HG02610 (cell line): ENCODE measurements at regions not wholly inside any gene's neighbourhood (a gene's known extent, or its start where the extent isn't known, plus 50 kb on each side); places are given as distances from the start of the nearest gene placed in this dataset.

Experiments used
- ATAC-seq: cut with Tn5 transposase; IDR thresholded peaks from one replicate; pipeline ENCODE4 v1.9.1; 2021; ENCODE audit warnings: mild to moderate bottlenecking, moderate library complexity; ENCODE audit not compliant: unreplicated experiment

DNA sequence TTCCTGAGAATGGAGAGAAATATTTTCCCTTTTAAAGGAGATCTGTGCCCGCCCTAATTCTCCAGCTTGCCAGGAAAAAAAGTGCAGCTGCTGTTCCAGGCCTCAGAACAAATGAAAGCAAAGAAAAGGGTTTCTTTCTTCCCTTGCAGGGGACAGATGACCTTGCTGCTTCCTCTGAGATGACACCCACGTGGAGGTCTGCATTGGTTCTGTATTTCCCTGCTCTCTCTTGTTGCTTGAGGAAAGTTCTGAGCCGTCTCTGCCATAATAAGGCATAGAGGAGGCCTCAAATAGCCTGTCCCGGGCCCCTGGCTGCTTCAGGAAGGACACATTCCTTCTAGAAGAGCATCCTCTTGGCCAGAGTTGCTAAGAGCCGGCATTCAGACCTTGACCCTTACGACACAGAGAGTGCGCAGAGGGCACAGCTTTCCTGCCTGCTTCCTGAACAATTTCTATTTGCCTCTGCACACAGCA is 501.8 kb upstream of the SULF2 start:
- no peak for ATAC-seq

DNA sequence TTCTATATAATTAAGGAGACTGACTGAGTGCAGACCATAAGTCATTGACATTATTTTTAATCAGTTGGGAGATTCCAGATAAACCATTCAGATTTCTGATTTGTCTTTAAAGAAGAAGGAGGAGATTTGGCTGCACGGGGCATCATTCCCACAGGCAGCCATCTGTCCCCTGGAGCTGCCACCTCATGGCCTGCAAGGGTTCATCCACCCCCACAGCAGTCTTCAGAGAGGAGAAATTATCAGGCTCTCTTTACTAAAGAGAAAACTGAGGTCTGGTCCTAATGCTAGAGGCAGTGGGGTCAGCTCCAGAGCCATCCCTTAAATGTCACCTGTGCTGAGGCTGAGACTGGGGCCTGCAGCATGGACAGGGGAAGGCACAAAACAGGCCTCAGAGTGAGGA is 501.3 kb upstream of the SULF2 start:
- no peak for ATAC-seq

DNA sequence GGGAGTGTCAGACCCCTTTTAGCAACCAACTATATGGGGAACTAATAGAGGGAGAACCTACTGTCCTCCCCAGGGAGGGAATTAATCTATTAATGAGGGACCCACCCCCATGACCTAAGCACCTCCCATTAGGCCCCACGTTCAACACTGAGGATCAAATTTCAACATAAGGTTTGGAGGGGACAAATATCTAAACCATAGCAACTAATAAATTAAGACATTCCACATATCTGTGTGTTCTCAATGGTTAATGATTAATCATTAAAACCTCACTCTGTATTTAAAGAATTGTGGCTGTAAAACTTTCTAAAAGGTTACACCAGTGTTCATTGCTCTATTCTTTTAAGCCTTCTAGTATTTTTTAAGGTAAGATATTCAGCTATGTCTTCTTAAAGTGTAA is 500.4 kb upstream of the SULF2 start:
- no peak for ATAC-seq

DNA sequence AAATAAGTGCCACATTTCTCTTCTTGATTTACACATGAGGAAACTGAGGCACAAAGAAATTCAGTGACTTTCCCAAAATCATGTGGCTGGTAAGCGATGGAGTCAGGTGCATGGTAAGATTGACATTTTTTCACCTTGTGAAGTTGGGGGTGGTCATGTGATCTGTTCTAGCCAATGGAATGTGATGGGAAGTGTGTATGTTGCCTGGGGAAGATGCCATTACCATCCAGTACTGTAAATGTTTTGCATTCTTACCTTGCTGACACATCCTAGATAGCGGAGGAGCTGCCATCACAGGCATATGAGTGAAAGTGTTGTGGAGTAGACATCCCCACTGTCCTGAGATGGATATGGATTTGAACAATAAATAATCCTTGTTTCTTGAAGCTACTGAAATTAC is 499.6 kb upstream of the SULF2 start:
- no peak for ATAC-seq

DNA sequence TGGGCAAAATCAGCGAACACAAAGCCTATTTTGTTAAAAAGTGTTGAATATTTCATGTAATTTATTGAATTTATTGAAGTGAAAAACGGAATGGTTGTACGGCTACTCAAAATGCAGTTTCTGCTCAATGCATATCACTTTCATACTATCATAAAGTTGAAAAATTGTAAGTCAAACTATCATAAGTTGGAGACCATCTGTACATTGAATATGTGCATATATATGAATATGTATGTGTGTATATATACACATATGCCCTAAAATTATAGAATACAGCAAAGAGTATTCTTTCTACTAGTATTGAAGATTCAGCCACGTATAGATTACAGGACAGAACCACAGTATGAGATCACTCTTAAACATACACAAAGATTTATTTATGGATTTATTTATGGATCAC is 499.0 kb upstream of the SULF2 start:
- ATAC-seq, result no peak

DNA sequence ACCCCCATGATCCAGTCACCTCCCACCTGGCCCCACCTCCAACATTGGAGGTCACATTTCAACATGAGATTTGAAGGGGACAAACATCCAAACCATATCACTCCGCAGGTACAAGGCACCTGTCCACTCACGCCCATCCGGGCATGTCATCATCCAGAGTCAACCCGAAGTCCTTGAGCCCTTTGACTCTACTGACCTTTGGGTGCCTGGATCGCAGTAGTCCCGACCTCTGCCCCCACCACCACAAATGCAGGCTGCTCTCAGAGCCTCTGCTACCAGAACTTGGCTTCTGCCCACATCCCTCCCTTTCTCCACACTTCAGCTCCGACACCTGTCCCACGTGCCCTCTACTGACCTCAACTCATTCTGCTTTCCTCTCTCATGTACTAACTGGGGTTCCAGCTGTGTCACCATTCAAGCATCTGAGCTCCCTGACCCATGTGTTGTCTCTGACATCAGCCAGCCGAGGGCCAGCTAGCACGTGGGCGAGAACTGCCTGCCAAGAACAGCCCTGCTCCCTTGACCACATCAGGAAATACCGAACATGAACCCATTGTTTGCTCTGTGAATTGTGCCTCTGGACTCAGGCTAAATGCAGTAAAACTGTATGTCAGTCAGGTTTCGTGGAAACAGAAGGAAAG is 498.3 kb upstream of the SULF2 start:
- no peak for ATAC-seq

DNA sequence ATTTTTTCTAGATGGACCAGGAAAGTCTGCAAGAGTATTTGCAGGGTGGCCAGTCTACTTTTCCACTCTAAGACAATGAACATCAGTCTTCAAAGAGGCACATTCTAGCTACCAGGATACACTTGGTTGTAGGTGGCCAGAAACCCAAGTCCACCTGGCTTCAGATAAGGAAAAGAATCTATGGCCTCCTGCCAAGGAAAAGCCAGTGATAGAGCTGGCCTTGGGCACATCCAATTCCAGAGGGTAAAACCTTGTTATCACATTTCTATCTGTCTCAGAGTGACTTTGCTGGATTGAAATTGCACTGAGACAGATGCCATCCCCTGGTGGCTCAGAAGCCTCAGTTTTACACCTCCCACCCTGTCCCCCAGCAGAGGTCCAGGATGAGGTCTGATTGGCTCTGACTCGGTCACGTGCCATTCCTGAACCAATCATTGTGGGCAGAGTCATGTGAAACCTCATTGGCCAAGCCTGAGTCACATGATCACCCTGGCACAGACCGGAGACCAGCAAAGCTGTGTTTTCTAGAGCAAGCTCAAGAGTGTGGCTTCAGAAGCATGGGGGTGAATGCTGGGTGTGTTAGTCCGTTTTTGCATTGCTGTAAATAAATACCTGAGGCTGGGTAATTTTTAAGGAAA is 497.4 kb upstream of the SULF2 start:
- ATAC-seq, result no peak

DNA sequence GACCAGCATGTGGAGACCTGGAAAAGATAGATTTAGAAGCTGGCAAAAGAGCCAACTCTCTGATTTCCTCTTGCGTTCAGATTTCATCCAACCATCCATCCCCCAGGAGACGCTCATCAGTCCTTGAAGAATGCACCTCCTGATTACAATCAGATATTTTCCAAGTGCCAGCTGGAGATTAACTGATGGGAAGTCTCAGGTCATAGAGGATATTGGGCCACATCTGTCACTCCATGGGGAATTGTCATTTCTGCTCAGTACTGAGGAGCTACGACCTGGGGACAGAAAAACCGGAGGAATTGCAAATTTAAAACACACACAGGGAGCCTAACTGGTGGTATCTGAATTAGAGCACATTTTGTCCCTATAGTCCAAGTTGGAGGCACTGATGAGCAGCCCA is 496.2 kb upstream of the SULF2 start:
- ATAC-seq, result no peak

DNA sequence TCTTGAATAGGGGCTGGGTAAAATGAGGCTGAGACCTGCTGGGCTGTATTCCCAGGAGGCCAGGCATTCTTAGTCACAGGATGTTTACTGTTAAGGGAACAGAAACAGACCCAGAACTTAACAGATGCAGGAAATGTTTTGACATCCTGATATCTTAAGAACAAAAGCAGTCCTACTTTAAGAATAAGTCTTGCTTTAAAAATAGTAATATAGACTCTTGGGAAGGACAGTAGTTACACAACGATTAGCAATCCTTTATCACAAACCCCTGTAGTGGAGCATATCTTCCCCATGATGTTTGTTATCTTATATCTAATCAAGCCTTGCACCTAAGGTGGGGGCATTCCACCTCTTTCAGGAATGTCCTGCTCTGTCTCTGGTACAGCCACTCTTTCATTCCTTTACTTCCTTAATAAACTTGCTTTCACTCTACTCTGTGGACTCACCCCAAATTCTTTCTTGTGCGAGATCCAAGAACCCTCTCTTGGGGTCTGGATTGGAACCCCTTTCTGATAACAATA is 493.7 kb upstream of the SULF2 start:
- no peak for ATAC-seq

DNA sequence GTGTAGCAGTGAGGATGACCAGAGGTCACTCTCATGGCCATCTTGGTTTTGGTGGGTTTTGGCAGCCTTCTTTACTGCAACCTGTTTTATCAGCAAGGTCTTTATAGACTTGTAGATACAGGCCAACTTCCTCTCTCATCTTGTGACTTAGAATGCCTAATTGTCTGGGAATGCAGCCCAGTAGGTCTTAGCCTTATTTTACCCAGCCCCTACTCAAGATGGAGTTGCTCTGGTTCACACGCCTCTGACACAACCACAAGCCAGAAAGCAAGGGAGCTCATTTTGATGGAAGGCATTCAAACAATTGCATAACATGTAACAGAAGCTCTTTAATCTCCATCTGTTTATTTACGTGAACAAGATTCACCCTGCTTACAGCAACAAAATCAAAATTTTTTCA is 492.0 kb upstream of the SULF2 start:
- no peak for ATAC-seq

DNA sequence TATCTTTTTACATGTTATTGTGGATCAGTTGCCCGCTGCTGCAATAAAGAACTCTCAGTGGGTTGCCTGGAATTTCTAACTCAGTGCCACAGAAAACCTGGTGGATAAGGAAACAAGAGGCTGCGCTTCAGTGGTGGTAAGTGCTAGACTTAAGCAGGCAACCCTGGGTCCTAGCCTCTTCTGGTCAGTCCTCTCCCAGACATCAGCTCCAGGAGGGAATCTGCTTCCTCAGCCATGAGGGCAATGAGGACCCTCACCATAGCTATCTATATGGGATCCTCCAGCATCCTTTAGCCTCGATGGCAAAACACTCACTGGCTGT is 490.7 kb upstream of the SULF2 start:
- ATAC-seq, result no peak

DNA sequence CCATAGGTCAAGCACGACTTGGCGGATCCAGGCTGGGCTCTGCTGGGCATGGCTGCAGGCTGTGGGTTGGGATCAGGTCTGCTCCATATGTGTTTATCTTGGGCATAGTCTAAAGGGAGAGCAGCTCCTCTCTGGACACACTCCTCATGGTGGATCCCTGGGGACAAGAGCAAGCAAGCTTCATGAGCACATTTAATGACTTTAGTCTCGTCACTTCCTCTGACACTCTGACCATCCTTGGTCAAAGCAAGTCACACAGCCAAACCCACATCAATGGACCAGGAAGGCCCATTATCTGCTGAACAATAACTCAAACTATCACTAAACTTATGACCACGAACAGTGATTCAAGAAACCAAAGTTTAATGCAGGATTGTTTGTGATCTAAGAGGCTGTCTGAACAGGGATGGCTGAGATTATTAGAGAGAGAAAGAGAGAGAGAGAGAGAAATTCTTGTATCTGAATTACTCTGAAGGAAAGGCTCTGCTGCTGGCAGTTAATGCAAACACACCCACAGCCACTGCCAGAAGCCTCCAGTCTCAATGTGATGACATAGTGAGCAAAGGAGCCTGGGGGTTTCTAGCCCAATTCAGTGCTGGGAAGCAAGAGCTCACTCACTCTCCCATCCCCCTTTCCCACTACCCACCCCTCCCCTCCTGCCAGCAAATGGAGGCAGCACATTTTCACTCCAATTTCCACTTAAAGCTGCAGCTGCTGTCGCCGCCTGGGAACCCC is 490.2 kb upstream of the SULF2 start:
- no peak for ATAC-seq

DNA sequence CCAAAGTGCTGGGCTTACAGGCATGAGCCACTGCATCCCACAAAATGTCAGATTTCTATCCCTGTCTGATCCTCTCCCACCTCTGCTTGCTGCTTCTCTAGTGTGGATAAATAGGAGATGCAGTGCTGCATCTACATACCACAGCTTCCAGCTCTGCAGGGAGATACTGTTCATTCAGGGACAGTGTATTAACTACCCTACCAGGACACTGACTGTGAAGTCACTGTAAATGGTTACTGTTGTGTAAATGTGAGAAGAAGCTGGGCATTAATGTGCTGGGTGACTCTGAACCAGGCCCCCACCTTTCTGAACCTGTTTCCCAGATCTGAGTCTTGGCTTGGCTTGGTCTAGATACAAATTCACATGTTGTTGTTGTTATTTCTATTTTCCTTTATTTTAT is 488.6 kb upstream of the SULF2 start:
- no peak for ATAC-seq

DNA sequence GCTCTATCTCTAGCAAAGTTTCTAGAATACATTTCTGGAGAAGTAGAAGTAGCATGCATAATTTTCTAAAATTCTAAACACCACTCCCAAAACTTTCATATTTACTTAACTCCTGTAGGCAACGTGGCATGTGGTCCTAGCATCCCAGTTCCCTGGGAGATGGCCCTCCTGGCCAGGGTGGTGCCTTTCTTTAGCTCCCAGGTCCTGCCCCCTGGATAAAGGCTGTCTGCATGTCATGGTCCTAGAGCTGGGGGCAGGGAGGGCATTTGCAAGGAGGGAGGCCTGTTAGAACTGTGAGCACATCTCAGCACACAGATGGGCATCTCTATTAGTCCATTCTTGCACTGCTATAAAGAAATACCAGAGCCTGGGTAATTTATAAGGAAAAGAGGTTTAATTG is 485.6 kb upstream of the SULF2 start:
- no peak for ATAC-seq

DNA sequence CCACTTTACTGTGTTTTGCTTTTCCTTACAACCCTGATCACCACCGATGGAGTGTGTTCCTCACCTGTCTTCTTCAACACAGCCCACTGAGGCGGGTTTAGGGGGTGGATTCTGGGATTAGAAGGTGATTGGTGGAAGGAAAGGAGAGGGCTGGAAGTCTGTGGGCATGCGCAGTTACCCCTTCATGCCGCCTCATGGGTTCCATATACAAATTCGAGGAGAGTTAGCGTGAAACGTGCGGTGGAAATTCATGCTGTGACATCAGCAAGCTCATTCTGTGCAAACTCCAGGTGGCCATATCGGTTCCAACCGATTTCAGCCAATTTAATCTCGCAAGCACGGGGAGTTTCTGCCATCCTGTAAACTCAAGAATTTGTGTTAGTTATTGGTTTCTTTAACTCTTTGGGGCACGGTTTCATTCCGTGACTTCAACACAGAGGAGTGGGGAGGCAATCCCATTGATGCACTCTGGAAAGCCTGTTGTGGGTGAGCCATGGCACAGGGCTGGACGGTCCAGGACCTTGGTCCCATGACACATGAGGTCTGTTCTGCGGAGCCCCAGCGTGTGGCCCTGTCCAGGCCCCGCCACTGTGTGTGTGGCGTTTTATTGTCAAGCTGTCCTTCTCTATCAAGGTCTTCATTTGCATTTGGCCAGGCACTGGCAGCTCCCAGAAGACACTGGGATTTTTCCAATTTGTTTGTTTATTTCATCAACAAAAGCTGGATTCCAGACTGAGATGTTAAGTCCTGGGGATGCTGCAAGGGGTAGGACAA is 482.8 kb upstream of the SULF2 start:
- no peak for ATAC-seq

DNA sequence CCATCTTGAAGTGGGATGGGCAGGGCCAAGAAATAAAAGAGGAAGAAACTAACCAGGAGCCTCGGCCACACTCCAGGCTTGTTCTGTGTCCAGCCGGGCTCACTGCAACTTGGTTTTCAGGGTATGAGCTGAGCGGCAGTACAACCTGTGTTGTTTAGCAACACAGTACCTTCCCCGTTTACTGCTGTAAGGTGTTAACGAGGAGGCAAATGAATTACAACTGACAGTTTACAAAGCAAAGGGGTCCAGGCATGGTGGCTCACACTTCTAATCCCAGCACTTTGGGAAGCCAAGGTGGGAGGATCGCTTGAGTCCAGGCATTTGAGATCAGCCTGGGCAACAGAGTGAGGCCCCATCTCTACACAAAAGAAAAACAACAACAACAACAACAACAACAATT is 481.3 kb upstream of the SULF2 start:
- no peak for ATAC-seq

DNA sequence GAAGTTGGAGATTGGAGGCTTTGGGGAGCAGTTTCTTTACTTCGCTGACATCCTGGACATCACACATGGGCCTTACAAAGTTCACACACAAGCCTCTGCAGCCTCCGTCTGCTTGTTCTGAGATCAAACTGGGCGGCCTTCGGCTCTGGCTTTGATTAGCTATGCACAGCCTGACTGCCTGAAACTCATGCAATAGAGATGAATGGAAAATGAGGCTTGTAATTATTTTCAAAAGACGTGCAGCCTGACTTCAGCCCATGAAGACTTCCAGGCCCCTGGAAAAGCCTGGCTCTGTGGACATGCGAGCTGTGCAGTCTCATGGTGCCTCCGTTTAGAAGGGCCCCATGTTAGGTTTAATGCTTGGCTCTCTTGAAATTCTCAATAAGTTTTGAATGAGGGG is 480.5 kb upstream of the SULF2 start:
- no peak for ATAC-seq

DNA sequence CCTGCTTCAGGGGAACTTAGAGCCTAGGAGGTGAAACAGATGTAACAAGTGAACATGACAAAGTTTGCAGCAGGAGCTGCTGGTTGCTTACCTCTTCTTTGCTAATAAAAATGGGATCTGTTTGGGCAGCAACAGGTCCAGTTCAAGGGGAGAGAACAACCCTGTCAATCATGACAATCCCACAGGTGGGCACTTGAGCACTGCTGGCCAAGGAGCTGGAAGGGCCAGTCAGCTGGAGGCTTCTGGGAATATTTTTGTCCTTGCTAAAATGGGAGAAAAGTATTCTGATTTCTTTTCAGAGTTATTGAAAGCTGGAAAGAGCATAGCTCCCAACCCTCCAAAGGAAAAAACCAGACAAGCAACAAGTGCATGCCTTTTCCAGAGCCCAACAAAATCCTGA is 477.7 kb upstream of the SULF2 start:
- no peak for ATAC-seq

DNA sequence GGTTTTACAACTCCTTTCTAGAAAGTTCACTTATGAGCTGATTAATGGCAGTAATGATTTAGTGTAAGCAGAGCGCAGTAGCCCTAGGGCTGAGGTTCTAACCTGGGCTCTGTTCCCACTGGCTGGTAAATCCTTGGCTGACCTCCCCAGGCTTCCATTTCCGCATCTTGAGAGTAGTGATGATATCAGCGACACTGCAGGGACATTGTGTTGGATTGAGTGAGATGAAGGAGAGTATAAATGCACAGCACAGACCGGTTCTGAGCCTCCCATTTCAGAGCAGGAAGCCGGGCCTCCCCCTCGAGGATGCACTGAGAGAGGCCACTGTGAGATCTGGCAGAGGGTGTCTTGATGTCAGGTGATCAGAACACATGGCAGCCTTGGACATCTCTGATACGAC is 477.2 kb upstream of the SULF2 start:
- no peak for ATAC-seq

DNA sequence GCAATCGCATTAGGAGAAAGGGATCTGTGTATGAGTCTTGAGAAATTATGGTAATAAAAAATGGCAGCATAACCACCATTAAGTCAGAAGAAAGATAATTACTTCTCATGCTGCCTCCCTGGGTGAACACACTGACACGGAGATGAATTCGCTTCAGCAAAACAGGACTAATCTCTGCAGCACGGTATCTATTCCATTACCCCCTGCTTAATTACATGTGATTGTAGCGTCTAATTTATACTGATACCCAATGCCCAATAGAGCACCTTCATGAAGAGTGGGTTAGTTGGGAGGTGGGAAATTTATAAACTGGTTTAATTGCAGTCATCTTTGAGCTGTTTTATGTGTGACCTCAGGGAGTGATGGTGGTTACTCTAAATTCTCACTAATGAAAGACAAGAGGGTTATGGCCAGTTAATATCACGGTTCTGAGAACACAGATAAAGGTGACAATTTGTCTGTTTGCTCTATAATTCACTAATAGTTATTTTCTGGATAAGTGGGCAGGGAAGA is 476.2 kb upstream of the SULF2 start:
- no peak for ATAC-seq

DNA sequence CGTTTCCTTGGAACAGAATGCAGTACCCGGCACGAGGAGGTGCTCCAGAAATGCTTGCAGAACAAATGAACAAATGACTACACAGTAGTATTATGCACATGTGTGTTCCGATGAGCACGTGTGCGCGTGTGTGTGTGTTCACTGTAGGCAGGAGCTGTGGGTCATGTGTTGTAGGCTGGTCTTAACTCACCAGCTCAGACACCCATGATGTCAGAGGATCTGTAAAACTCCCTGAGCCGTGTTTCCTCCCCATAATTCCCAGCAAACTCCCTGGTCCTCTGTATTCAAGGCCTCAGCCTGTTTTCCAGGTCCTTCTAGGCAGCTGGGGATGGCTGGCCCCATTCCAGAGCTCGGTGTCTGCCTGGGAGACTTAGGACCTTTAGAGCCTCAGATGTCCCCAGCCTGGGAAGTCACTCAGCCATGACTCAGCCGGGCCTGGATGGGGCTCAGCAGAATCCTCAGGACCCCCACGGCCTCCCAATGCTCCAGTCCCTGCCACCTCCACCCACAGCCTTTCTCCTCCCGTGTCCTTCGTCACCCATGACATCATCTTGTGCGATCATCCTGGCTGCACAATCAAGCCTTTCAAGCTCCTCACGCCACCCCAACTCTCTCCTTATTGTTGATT is 475.0 kb upstream of the SULF2 start:
- no peak for ATAC-seq
